Putamen (tissue), 1 donor: ENCODE measurements at regions not wholly inside any gene's neighbourhood (a gene's known extent, or its start where the extent isn't known, plus 50 kb on each side); places are given as distances from the start of the nearest gene placed in this dataset.
A peak's percentile ranks its signal among the peaks of the same experiment; 100 is the strongest.

ENCODE experiments used
- DNase-seq: peaks from one replicate; pipeline ENCODE4 v3.0.0-alpha.2; 2016; ENCODE audit warnings: low spot score

DNA sequence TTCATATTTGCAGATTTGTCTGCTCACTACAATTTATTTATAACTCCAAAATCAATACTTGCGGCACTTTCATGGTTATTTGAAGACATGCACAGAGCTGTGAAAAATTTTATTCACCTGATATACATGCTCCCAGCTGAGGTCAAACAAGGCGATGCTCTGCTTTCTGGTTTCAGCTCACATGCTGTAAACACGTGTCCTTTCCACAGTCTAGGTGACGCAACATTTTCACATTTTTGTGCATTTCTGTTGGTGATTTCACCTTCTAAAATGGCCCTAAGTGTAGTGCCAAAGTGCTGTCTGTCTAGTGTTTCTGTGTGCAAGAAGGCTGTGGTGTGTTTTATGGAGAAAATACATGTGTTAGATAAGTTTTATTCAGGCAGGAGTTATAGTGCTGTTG, 650.5 kb downstream of the RNF144B start:
- DNase-seq = no peak

DNA sequence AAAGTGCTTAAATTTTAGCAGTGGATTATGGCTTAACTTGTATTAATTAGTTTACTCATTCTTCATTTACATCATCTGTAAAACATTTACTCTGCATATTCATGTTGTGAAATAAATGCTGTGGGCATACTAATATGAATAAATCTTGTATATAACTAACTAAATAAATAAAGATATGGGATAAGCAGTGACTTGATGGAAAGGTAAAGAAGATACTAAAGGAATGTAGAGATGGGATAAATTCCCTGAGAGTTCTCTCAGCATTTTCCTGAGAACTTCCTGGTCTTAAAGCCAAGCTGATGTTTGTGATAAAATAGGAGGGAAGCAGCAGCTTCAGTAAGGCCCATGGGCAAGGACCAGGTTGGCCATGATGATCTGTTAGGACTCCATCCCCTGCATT, 652.1 kb downstream of the RNF144B start:
- no peak for DNase-seq

DNA sequence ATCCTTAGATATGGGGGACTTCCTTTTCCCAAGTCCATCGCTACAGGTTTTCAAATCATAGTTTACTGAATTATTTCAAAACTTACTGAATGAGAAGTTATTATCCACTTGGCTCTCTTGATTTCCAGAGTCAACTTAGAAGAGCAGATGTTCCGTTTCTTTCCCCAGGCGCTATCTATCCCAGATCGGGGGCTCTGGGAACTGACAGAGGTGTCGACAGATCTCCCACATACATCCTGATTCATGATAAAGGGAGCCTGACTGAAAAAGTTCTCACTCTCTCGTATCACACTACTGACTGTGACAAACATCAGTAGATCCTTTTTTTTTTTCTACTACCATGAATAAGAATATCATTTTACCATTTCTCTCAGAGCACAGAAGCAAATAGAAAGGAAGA, 654.8 kb downstream of the RNF144B start:
- no peak for DNase-seq

GRCh38 chr6:19042420-19042819, 655.3 kb downstream of the RNF144B start:
- DNase-seq = no peak

GRCh38 chr6:19050765-19051164, 663.6 kb downstream of the RNF144B start:
- DNase-seq = no peak

DNA sequence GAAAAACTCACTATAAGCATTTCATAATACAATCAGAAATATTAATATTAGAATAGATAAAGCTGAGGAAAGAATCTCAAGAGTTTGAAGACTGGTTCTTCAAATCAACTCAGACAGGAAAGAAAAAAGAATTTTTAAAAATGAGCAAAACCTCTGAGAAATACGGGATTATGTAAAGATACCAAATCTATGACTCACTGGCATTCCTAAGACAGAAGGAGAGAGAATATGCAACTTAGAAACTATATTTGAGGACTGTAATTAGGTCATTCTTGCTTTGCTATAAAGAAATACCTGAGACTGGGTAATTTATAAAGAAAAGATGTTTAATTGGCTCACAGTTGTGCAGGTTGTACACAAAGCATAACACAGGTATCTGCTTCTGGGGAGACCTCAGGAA, 665.1 kb downstream of the RNF144B start:
- peak; percentile 34 for DNase-seq

DNA sequence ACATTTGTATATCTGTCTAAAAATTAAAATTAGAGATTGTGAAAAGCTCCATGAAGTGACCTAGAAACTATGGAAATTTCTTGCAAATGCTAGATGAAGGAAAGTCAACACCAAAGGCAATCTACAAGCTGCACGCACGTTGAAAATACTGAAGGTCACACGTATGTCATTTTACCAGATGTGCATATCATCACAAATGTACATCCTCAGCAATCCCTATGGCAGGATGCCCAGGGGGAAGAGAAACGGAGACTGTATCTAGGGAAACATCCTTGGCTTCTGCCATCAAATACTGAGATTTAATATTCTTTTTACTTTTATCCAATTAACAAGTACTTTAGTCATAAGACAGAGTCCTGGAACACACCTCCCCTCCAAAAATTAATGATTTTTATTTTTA, 672.0 kb downstream of the RNF144B start:
- DNase-seq = no peak

- no peak for DNase-seq
These were observed 680.0 kb downstream of the RNF144B start for GRCh38 chr6:19067165-19067564.

DNA sequence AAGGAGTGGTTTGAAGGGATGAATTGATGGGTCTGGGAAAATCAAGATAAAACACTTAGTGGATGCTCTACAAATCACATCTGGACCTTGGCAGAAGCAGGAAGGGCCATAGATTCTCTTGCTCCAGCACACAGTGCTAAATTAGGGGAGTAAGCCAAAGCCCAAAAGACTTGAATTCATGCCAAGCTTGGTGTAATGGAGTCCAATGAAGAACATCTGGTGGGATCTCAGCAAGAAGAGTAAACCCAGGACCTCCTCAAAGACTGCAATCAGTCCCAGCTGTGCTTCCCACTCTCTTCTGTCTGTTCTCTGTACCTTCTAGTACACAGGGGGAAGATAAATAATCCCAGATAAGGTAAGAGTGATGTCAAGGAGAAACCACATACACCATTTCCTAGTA, 683.4 kb downstream of the RNF144B start:
- DNase-seq = no peak

- DNase-seq = no peak
These were observed 696.7 kb downstream of the RNF144B start for GRCh38 chr6:19083801-19084200.

GRCh38 chr6:19086480-19086879, 699.3 kb downstream of the RNF144B start:
- no peak for DNase-seq

DNA sequence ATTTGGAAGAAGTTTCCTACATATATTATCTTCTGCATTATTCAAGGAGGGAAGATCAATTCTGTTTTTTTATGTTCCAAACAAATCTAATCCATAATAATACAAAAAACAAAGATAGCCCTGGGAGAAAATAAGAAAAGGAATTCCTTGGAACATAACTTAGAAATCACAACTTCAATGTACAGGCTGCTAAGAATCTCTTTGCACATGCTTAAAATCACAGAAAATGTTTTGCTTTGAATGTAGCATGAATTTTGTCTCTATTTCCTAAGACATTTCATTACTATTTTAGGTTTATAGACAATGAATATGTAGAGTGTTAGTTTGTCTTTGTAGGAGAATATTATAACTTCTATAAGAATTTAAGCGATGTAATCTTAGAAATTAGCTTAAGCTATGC, 700.1 kb downstream of the RNF144B start:
- no peak for DNase-seq

- DNase-seq = no peak
These were observed 700.7 kb downstream of the RNF144B start for GRCh38 chr6:19087897-19088296.

DNA sequence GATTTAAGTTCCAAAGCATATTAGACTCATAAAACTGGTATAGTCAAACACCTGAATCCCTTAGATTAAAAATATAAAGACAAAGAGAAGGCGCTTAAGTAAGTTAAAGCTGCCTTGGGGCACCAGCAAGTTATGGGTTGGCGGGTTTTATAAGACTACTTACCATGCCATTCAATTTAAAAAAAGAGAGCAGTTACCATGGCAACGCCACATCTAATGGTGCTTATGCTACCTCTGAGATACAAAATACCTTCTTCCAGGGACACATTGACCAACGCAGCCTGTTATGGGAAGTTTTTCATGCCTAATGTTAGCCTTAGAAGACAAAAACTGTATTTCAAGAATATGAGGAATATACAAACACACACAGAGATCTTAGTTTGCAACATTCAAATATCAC, 713.6 kb downstream of the RNF144B start:
- DNase-seq = no peak

GRCh38 chr6:19102936-19103335, 715.8 kb downstream of the RNF144B start:
- DNase-seq = no peak

- DNase-seq = no peak
These were observed 720.3 kb downstream of the RNF144B start for GRCh38 chr6:19107468-19107867.

GRCh38 chr6:19121521-19121920, 715.6 kb upstream of the ID4 start:
- DNase-seq = no peak

DNA sequence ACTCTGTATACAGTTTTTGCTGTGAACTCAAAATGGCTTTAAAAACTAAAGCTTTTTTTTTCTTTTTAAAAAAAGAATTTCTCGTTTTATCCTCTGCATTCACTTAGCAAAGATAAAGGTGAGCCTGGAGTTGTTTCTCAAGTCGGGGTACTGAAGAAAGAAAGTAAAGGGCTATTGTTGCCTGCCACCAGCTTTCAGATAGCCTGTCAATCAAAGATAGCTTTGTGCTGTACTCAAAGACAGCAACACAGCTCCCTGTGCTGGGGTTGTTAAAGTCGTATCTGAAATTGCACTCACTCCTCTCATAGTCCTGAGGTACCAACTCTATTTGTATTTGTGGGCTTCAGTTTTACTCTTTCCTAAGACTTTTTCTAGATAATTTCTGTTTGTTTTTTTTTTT, 710.1 kb upstream of the ID4 start:
- DNase-seq = no peak

- no peak for DNase-seq
These were observed 708.5 kb upstream of the ID4 start for GRCh38 chr6:19128701-19129100.

DNA sequence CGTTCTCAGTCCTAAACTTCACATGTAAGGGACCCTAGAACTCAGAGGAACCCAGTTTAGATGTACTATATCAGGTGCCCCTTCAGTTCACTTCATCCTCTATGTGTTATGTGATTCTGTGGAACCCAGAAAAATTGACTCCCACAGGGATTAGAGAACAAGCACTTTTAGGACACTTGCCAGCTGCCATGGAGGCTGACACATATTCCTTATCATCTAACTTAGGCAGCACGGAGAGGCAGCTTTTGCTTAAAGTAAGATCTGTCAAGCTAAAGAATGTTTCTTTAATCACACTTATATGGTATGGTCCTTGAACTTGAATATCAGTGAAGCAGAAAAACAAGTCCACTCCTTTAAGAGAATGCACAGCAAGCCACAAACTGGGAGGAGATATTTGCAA, 701.5 kb upstream of the ID4 start:
- DNase-seq = no peak

GRCh38 chr6:19137505-19137904, 699.7 kb upstream of the ID4 start:
- no peak for DNase-seq

DNA sequence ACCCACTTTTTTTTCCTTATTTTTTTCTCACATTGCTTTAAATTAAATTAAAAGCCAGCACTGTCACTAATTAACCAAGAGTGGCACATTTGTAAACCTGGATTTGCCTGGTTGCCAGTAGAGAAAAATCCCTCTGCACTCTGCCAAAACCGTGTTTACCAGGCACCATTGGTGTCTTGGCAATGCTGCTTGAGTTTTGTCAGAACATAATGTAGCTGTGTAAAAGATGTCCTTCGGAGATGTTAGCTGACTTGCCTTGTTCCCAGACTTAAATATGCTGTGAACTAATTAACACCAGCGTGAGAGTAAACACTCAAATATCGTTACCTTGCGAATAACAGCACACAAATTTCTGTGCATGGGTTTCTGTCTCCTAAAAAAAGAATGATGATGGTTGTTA, 694.9 kb upstream of the ID4 start:
- no peak for DNase-seq

- DNase-seq = no peak
These were observed 686.9 kb upstream of the ID4 start for GRCh38 chr6:19150307-19150706.

DNA sequence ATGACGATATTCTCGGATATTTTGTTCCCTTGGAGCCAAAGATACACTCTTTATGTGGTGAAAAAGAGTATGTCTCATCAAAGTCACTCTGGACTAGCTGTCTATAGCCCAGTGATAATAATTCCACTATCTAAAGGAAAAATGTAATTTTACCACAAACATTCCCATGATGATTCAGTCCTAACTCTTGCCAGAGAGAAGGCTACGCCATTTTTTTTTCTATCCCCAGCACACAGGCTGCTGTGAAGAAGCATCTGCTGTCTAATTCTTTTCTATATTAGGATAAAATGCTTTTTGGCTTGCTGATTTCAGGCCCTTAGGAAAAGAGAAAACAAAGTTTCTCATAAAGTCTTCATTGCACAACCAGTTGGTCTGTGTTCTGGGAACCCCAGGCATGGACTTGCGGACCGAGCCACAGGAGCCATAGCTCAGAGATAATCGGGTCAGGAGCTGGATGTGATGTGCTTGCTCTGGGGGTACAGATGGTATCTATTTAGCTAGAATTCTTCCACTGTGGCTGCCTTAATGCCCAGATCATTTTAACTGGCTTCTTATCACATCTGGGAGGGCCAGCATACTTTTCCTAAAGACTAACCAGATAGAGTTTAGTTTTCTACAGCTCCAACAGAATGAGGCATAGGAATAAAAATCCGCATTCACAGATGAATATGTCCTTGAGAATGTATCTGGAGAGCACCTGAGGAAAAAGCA, 683.7 kb upstream of the ID4 start:
- no peak for DNase-seq

DNA sequence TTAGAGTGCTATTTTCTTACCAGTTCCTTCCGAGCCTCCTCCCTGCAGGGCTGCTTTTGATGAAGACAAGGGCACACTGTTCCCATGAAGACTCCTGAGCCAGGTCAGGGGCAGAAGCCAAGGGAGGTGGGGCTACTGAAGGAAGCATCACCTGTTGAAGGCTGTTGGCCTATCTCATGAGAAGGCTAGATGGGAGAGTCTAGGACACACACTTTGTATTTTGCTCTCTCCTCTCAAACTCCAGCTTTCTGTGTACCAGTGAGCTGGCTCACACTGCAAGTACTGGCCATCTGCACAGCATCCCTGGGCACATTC, 683.2 kb upstream of the ID4 start:
- no peak for DNase-seq
